ENCODE measurements at regions not wholly inside any gene's neighbourhood (a gene's known extent, or its start where the extent isn't known, plus 50 kb on each side); places are given as distances from the start of the nearest gene placed in this dataset.

DNA sequence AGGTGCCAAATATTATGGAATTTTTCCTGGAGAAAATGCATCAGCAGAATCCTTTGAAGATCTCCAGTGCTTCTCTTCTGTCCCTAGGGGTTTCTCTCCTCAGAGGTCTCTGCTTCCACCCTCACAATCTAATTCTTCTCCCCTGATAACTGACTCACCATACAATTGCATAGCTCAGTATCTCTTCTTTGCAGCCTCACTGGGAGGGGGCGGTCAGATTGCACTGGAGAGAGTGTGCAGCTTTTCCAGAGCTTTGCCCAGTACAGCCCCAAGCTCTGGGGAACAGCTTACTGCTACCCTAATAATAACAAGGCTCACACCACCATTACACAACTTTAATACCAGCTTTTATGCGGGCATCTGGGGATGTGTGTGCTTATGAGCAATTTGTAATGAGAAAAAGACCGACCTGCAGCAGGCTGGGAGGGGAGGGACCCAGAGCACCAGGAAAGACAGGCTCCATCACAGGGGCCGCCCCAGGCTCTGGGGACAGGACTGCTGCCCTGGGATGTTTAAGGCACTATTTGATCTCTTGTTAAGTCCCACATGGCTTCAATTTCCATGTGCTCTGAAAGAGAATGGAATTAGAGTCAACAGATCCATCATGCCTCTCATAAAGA, 276.6 kb upstream of the SIX2 start:
- Histone ChIP-seq H3K79me2 (ENCODE audit: low read length) (no peaks in the 10 kb centered on the region), H3K36me3 (replicated peaks; ENCODE audit: low read depth, low read length) (no peaks in the 10 kb centered on the region), H3K4me2 (ENCODE audit: low read length) (no peak overlapping the region), H3K9me3 (ENCODE audit: insufficient read depth, low read length) (no peaks in the 10 kb centered on the region), H3K27me3 (ENCODE audit: low read depth, low read length) (0 out of 2 replicates have a peak, but pooled peaks cover 4% of the 10 kb centered on the region), H3K27ac (ENCODE audit: low read length) (no peak overlapping the region), H3K4me1 (ENCODE audit: low read length) (peaks cover 22% of the 10 kb centered on the region), H4K20me1 (ENCODE audit: insufficient read depth, low read length) (no peaks in the 10 kb centered on the region), H2AFZ (ENCODE audit: low read depth, low read length) (no peak overlapping the region), H3K4me3 (ENCODE audit: low read length) (no peak overlapping the region), H3K9ac (ENCODE audit: low read length) (no peak overlapping the region)
- TF ChIP-seq, protein P1, sequence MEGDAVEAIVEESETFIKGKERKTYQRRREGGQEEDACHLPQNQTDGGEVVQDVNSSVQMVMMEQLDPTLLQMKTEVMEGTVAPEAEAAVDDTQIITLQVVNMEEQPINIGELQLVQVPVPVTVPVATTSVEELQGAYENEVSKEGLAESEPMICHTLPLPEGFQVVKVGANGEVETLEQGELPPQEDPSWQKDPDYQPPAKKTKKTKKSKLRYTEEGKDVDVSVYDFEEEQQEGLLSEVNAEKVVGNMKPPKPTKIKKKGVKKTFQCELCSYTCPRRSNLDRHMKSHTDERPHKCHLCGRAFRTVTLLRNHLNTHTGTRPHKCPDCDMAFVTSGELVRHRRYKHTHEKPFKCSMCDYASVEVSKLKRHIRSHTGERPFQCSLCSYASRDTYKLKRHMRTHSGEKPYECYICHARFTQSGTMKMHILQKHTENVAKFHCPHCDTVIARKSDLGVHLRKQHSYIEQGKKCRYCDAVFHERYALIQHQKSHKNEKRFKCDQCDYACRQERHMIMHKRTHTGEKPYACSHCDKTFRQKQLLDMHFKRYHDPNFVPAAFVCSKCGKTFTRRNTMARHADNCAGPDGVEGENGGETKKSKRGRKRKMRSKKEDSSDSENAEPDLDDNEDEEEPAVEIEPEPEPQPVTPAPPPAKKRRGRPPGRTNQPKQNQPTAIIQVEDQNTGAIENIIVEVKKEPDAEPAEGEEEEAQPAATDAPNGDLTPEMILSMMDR (IDR thresholded peaks at IDR 0.05; ENCODE audit: low read depth, low read length): no peak
- TF ChIP-seq EZH2phosphoT487 (IDR thresholded peaks at IDR 0.05; ENCODE audit: low read depth): no peak

DNA sequence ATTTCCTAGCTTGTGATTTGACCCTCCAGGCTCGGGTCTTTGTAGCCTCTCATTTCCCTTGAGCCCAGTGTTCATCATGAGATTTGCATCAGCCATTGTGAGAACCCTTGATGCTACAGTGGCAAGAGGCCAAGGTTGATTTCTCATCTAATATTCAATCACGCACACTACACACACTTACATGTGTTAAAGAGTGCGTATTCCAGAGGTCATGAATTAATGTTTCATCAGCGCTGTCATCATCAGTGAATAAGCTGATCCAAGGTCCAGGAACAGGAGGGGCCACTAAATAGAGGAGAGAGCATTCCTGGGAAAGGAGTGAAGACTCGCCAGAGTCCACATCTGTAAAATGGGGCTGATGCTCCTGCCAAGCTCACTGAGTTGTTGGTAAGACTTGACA, 276.1 kb upstream of the SIX2 start:
- Histone ChIP-seq H3K4me3 (ENCODE audit: low read length) (no peak overlapping the region), H3K9ac (ENCODE audit: low read length) (no peak overlapping the region), H3K36me3 (replicated peaks; ENCODE audit: low read depth, low read length) (no peaks in the 10 kb centered on the region), H4K20me1 (ENCODE audit: insufficient read depth, low read length) (no peaks in the 10 kb centered on the region), H2AFZ (ENCODE audit: low read depth, low read length) (no peak overlapping the region), H3K27ac (ENCODE audit: low read length) (no peak overlapping the region), H3K79me2 (ENCODE audit: low read length) (no peaks in the 10 kb centered on the region), H3K4me1 (ENCODE audit: low read length) (peaks cover 18% of the 10 kb centered on the region), H3K4me2 (ENCODE audit: low read length) (no peak overlapping the region), H3K9me3 (ENCODE audit: insufficient read depth, low read length) (no peaks in the 10 kb centered on the region), H3K27me3 (ENCODE audit: low read depth, low read length) (0 out of 2 replicates have a peak, but pooled peaks cover 4% of the 10 kb centered on the region)
- no peak for TF ChIP-seq EZH2phosphoT487 (IDR thresholded peaks at IDR 0.05; ENCODE audit: low read depth)
- TF ChIP-seq, protein P1 (IDR thresholded peaks at IDR 0.05; ENCODE audit: low read depth, low read length): no peak

DNA sequence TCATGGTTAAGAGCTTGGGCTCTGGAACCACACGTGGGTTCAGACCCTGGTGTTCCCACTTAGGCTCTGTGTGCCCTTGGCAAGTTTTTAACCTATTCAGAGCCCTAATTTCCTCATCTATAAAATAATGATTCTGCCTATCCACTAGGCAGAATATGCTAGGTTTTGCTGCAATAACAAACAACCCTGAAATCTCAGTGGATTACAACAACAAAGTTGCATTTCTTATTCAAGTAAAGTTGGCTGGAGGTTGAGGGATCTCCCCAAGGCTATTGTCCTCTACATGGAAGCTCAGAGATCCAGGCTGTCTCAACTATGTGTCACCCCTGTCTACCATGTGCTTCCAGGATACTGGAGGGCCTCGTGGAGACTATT, 275.4 kb upstream of the SIX2 start:
- no peak overlapping the region for H2AFZ ChIP-seq (ENCODE audit: low read depth, low read length)
- no peaks in the 10 kb centered on the region for H3K9me3 ChIP-seq (ENCODE audit: insufficient read depth, low read length)
- peaks cover 11% of the 10 kb centered on the region for H3K4me1 ChIP-seq (ENCODE audit: low read length)
- no peak overlapping the region for H3K9ac ChIP-seq (ENCODE audit: low read length)
- H3K4me2 ChIP-seq (ENCODE audit: low read length): no peak overlapping the region
- 0 out of 2 replicates have a peak, but pooled peaks cover 4% of the 10 kb centered on the region for H3K27me3 ChIP-seq (ENCODE audit: low read depth, low read length)
- no peaks in the 10 kb centered on the region for H3K79me2 ChIP-seq (ENCODE audit: low read length)
- no peak for TF ChIP-seq EZH2phosphoT487 (IDR thresholded peaks at IDR 0.05; ENCODE audit: low read depth)
- TF ChIP-seq, protein P1 (IDR thresholded peaks at IDR 0.05; ENCODE audit: low read depth, low read length): no peak
- H3K36me3 ChIP-seq (replicated peaks; ENCODE audit: low read depth, low read length): no peaks in the 10 kb centered on the region
- H4K20me1 ChIP-seq (ENCODE audit: insufficient read depth, low read length): no peaks in the 10 kb centered on the region
- no peak overlapping the region for H3K27ac ChIP-seq (ENCODE audit: low read length)
- H3K4me3 ChIP-seq (ENCODE audit: low read length): no peak overlapping the region

DNA sequence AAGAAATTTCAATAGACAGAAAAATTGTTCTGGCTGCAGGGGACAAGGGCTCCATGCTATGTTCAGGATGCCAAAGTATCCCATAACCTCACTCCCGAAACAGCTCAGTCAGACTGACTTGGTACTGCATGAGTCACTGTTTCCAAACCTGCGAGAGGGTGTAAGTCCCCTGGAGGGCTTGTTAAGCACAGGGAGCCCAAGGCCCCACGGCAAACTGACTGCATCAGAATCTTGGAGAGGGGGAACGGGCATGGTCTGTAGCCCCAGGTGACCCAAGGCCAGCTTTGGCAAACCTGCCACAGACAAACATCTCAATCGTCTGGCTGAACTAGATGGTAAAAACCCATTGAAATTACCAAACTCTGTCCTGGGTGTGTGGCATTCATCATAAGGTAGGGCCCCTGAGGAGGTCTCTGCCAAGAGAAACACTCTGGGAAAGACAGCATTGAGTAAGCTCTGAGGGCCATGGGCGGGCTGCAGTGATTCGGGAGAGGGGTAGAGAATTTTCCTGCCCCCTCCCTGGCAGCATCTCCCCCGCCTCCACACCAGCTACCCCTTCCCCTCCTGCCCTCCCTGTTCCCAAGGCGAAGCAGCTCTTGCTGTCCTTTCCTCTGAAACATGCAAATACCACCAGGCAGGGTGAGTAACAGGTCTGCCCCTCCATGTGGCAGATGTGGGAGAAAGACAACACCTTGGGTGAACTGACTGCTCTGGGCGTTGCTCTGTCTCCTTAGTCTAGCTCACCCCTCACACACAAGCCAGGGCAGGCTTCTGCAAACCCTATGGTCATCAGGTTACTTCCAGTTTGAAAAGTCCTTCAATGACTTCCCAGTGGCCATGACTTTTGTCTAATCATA, 274.7 kb upstream of the SIX2 start:
- Histone ChIP-seq H4K20me1 (ENCODE audit: insufficient read depth, low read length) (no peaks in the 10 kb centered on the region), H3K27me3 (ENCODE audit: low read depth, low read length) (0 out of 2 replicates have a peak, but pooled peaks cover 4% of the 10 kb centered on the region), H3K4me2 (ENCODE audit: low read length) (no peak overlapping the region), H2AFZ (ENCODE audit: low read depth, low read length) (no peak overlapping the region), H3K79me2 (ENCODE audit: low read length) (no peaks in the 10 kb centered on the region), H3K4me1 (ENCODE audit: low read length) (peaks cover 5% of the 10 kb centered on the region), H3K4me3 (ENCODE audit: low read length) (no peak overlapping the region), H3K9ac (ENCODE audit: low read length) (no peak overlapping the region), H3K9me3 (ENCODE audit: insufficient read depth, low read length) (no peaks in the 10 kb centered on the region), H3K27ac (ENCODE audit: low read length) (no peak overlapping the region), H3K36me3 (replicated peaks; ENCODE audit: low read depth, low read length) (no peaks in the 10 kb centered on the region)
- no peak for TF ChIP-seq EZH2phosphoT487 (IDR thresholded peaks at IDR 0.05; ENCODE audit: low read depth)
- TF ChIP-seq, protein P1 (IDR thresholded peaks at IDR 0.05; ENCODE audit: low read depth, low read length): no peak
